Fibroblast of the aortic adventitia (primary cell): ENCODE measurements at regions not wholly inside any gene's neighbourhood (a gene's known extent, or its start where the extent isn't known, plus 50 kb on each side); places are given as distances from the start of the nearest gene placed in this dataset.

Experiments
- DNase-seq: peaks from one replicate; pipeline ENCODE4 v3.0.0-alpha.2; 2010; ENCODE audit warnings: low read depth
- H3K4me3 ChIP-seq: 2 replicates; pipeline ENCODE4 v1.5.1; 2011; ENCODE audit warnings: low read depth, mild to moderate bottlenecking, control low read depth, low read length, moderate library complexity
- TF ChIP-seq, protein P1 (sequence below): IDR thresholded peaks from 2 replicates; pipeline ENCODE4 v1.5.1; 2011; ENCODE audit warnings: mild to moderate bottlenecking, low read length, control low read depth, inconsistent platforms; ENCODE audit not compliant: insufficient read depth

DNA sequence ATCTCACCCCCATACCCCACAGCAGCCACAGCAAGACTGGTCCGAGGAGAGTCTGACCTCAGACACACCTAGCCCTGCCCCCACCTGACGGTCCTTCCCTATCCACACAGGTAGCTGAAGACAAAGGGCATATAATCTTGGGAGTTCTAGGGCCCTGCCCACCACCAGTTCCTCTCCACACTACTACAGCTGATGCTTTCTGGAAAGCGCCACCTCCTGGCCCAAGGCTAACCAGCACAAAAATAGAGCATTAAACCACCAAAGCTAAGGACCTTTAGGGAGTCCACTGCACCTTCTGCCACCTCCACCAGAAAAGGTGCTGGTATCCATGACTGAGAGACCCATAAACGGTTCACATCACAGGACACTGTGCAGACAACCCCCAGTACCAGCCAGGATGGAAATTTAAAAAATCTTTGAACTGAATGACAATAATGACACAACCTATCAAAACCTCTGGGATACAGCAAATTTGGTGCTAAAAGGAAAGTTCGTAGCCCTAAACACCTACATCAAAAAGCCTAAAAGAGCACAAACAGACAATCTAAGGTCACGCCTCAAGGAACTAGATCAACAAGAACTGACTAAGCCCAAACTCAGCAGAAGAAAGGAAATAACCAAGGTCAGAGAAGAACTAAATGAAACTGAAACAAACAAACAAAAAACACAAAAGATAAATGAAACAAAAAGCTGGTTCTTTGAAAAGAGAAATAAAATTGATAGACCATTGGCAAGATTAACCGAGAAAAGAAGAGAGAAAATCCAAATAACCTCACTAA is 122.1 kb upstream of the TPRG1 start:
- TF ChIP-seq, protein P1, sequence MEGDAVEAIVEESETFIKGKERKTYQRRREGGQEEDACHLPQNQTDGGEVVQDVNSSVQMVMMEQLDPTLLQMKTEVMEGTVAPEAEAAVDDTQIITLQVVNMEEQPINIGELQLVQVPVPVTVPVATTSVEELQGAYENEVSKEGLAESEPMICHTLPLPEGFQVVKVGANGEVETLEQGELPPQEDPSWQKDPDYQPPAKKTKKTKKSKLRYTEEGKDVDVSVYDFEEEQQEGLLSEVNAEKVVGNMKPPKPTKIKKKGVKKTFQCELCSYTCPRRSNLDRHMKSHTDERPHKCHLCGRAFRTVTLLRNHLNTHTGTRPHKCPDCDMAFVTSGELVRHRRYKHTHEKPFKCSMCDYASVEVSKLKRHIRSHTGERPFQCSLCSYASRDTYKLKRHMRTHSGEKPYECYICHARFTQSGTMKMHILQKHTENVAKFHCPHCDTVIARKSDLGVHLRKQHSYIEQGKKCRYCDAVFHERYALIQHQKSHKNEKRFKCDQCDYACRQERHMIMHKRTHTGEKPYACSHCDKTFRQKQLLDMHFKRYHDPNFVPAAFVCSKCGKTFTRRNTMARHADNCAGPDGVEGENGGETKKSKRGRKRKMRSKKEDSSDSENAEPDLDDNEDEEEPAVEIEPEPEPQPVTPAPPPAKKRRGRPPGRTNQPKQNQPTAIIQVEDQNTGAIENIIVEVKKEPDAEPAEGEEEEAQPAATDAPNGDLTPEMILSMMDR = peak; percentile 5
- no peak overlapping the region for H3K4me3 ChIP-seq
- DNase-seq = no peak

- H3K4me3 ChIP-seq = no peak overlapping the region
- DNase-seq = no peak
- TF ChIP-seq, protein P1 = no peak
These were observed 118.4 kb upstream of the TPRG1 start for GRCh38 chr3:189053322-189053721.

DNA sequence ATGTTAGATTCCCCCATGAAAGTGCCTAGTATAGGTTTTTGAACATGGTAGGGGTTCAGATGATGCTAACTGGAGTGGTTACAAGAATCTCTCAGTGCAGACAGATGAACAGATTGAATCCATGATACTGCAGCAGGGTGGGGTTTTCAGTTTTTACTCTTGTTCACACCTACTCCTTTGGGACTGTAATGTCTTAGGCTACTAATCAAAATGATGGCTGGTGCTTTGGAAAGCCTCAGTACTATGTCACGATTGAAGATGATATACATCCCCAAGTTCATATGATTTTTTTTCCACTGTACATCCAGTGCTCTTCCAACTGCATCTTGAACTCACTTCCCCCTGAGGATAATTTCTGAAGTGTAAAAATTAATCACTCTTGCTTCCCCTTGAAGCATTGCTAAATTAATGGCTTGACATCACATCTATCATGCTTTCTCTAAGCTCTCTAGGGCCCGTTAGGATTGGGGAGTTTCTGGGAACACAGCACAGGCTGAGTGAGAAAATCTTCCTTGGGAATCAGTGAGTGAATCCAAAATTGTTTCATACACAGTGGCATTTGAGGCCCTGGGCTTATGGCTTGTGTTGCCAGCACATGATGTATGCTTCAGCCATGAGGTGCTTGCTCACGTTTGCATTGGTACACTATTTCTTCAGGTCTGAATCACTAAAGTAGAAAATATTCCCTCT is 115.0 kb upstream of the TPRG1 start:
- no peak for DNase-seq
- TF ChIP-seq, protein P1 = no peak
- H3K4me3 ChIP-seq = no peak overlapping the region

DNA sequence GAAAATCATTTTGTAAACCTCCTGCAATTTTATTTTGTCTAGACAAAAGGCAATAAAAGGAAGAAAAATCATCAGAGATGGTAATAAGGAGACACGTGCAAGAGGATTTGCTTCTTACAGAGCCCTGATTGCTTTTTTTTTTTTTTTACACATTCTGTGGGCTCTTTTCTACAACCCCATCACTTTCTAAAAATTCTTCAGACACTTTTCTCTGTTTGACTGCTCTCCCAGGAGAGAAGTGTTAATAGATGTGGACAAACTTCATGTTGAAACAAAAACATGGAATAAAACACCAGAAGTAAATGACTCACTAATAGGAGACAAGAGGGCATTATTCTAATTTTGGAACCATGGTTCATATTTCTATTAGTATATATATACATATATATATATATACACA is 114.4 kb upstream of the TPRG1 start:
- H3K4me3 ChIP-seq = no peak overlapping the region
- no peak for DNase-seq
- TF ChIP-seq, protein P1 = no peak

- DNase-seq = no peak
- H3K4me3 ChIP-seq = no peak overlapping the region
- TF ChIP-seq, protein P1 = no peak
These were observed 113.7 kb upstream of the TPRG1 start for GRCh38 chr3:189058071-189058470.

DNA sequence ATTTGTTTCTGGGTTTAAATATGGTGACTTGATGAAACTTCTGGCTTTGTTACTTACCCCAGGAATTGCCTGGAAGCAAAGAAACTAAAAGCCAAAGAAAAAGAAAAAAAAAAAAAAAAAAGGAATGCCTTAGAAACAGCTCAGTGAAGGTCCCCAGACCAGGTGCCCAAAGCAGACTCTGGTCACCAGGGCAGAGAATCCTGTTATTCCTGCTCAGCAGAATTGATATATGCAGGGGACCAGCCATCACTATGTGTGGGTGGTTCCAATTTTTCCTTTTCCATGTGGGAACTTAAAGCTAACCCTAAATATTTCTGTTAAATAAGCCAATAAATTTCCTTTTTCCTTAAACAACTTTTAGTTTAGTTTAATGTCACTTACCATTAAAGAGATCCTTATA is 100.8 kb upstream of the TPRG1 start:
- DNase-seq = no peak
- TF ChIP-seq, protein P1 = no peak
- H3K4me3 ChIP-seq = no peak overlapping the region
